ENCODE measurements at regions not wholly inside any gene's neighbourhood (a gene's known extent, or its start where the extent isn't known, plus 50 kb on each side); places are given as distances from the start of the nearest gene placed in this dataset.

GRCh38 chr13:40193286-40194223, 472.9 kb downstream of the FOXO1 start:
- no peaks in the 10 kb centered on the region for H3K9me3 ChIP-seq
- no peak overlapping the region for H3K4me3 ChIP-seq (ENCODE audit: low read depth in 1 of 2, low read length in 1 of 2)
- H3K27ac ChIP-seq, result no peak overlapping the region
- no peaks in the 10 kb centered on the region for H3K36me3 ChIP-seq
- TF ChIP-seq CTCF (IDR thresholded peaks at IDR 0.05), result no peak
- peaks cover 6% of the 10 kb centered on the region for H3K27me3 ChIP-seq
- H3K4me1 ChIP-seq (ENCODE audit: control insufficient read depth in 1 of 2, insufficient read depth in 1 of 2, low read depth in 1 of 2, low read length in 1 of 2), result no peaks in the 10 kb centered on the region

- Histone ChIP-seq H3K27me3 (peaks cover 6% of the 10 kb centered on the region), H3K4me1 (ENCODE audit: control insufficient read depth in 1 of 2, insufficient read depth in 1 of 2, low read depth in 1 of 2, low read length in 1 of 2) (no peaks in the 10 kb centered on the region)
These were observed 472.1 kb downstream of the FOXO1 start for GRCh38 chr13:40194224-40194806.

DNA sequence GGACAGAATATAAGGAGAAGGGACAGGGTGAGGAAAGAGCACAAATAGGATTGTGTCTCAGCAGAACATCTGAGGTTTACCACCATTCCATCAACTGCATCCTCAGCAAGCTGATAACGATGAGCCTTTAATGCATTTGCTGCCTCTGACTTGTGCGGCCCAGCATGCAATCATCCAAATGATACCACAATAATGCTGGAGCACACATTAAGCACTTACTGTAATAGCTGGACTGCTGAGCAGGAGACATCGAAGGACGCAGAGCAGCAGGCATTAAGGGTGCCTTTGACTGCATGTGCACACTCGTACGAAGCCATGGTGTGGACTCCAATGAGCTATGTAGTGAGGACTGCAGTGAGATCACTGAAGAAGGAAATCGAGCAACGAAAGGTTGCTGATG, 469.4 kb downstream of the FOXO1 start:
- Histone ChIP-seq H3K4me3 (ENCODE audit: low read depth in 1 of 2, low read length in 1 of 2) (no peak overlapping the region), H3K4me1 (ENCODE audit: control insufficient read depth in 1 of 2, insufficient read depth in 1 of 2, low read depth in 1 of 2, low read length in 1 of 2) (no peaks in the 10 kb centered on the region), H3K27me3 (no peaks in the 10 kb centered on the region), H3K27ac (no peak overlapping the region), H3K9me3 (no peaks in the 10 kb centered on the region), H3K36me3 (no peaks in the 10 kb centered on the region)
- TF ChIP-seq CTCF (IDR thresholded peaks at IDR 0.05), result no peak

More at GRCh38 chr13:40194224-40194806, 472.1 kb downstream of the FOXO1 start:
- Histone ChIP-seq H3K4me3 (ENCODE audit: low read depth in 1 of 2, low read length in 1 of 2) (no peak overlapping the region), H3K36me3 (no peaks in the 10 kb centered on the region), H3K9me3 (no peaks in the 10 kb centered on the region), H3K27ac (no peak overlapping the region)
- TF ChIP-seq CTCF (IDR thresholded peaks at IDR 0.05), result no peak

DNA sequence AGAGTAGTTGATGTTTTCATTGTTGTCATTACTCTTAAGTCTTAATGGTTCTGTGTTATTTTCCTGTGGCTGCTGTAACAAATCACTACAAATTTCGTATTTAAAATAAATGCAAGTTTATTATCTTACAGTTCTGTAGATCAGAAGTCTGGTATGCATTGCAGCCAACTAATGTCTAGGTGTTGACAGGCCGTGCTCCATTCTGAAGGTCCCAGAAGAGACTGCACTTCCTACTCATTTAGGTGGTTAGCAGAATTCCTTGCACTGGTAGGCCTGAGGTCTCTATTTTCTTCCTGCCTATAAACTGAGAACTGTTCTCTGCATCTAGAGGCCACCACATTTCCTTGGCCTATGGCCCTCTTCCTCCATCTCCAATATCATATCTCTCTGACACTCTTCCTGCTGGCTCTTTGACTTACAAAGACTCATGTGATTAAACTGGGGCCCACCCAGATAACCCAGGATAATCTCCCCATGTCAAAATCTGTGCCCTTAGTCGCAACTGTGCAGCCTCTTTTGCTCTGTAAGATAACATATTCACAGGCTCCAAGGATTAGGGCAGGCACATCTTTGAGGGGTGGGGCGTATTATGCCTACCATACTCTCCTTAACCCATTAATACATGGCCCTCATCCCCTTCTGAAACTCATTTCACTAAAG, 468.4 kb downstream of the FOXO1 start:
- H3K4me1 ChIP-seq (ENCODE audit: control insufficient read depth in 1 of 2, insufficient read depth in 1 of 2, low read depth in 1 of 2, low read length in 1 of 2), result no peaks in the 10 kb centered on the region
- H3K36me3 ChIP-seq, result no peaks in the 10 kb centered on the region
- H3K27ac ChIP-seq, result no peak overlapping the region
- no peaks in the 10 kb centered on the region for H3K27me3 ChIP-seq
- no peak overlapping the region for H3K4me3 ChIP-seq (ENCODE audit: low read depth in 1 of 2, low read length in 1 of 2)
- TF ChIP-seq CTCF (IDR thresholded peaks at IDR 0.05), result no peak
- no peaks in the 10 kb centered on the region for H3K9me3 ChIP-seq

DNA sequence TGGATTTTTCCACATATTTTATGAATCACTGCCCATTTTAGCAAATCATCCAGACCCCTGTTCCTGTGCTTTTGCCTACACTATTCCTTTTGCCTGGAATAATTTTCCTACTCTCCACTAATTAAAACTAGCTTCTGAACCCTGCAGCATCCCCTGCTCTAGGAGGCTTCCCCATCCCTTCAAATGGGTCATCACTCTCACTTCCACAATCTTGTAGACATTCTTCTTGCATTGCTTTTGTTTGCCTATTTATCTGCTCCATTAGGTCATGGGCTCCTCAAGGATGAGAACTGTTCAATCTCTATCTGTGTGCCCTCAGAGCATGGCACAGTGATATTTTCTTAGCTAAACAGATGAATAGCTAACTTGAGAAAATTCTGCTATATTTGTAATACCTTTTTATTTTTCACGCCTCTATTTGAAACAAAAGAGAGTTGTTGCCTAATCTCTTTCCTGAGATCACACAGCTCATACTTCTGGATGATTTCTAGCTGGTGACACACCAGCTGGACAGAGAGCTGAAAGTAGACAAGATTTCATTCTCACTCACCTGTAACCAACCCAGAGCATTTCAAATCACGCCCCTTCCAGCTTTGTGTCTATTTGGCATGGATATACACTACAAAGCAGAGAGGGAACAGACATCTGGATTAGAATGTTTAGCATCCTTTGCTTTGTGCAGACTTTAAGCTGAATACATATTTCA, 466.0 kb downstream of the FOXO1 start:
- Histone ChIP-seq H3K4me1 (ENCODE audit: control insufficient read depth in 1 of 2, insufficient read depth in 1 of 2, low read depth in 1 of 2, low read length in 1 of 2) (no peaks in the 10 kb centered on the region), H3K27ac (no peak overlapping the region), H3K27me3 (no peaks in the 10 kb centered on the region), H3K36me3 (no peaks in the 10 kb centered on the region), H3K9me3 (no peaks in the 10 kb centered on the region), H3K4me3 (ENCODE audit: low read depth in 1 of 2, low read length in 1 of 2) (no peak overlapping the region)
- no peak for TF ChIP-seq CTCF (IDR thresholded peaks at IDR 0.05)
